Keratinocyte (primary cell): ENCODE measurements at regions not wholly inside any gene's neighbourhood (a gene's known extent, or its start where the extent isn't known, plus 50 kb on each side); places are given as distances from the start of the nearest gene placed in this dataset.

Experiments
- DNase-seq: peaks from one replicate; pipeline ENCODE4 v3.0.0-alpha.2; 2011; ENCODE audit warnings: low read depth, missing footprints, low spot score
- FAIRE-seq: peaks from 2 replicates; lab custom pipeline; 2011; peaks lifted over from hg19 to GRCh38; lab: Jason Lieb, UNC
- H2AFZ ChIP-seq: 2 replicates; pipeline ENCODE4 v1.6.0; 2012; ENCODE audit warnings: low read length, control low read depth, inconsistent platforms; ENCODE audit not compliant: control insufficient read depth
- H3K27ac ChIP-seq: 2 replicates; pipeline ENCODE4 v1.5.1; 2011; ENCODE audit warnings: low read length; ENCODE audit not compliant: control insufficient read depth, insufficient read depth
- H3K27me3 ChIP-seq: 3 replicates; pipeline ENCODE4 v1.6.0; 2011; ENCODE audit warnings: low read length; ENCODE audit not compliant: control insufficient read depth, insufficient read depth; ENCODE audit errors: extremely low read depth
- H3K36me3 ChIP-seq, 2 experiments: 2 replicates in 1 of 2; 3 replicates in 1 of 2; pipeline ENCODE4 v1.5.1; 2011; ENCODE audit warnings: low read length in 2 of 2, mild to moderate bottlenecking in 1 of 2; ENCODE audit not compliant: control insufficient read depth in 2 of 2, insufficient read depth in 2 of 2; ENCODE audit errors: extremely low read depth in 1 of 2
- H3K4me1 ChIP-seq: 3 replicates; pipeline ENCODE4 v1.5.1; 2011; ENCODE audit warnings: low read length; ENCODE audit not compliant: control insufficient read depth, insufficient read depth; ENCODE audit errors: extremely low read depth
- H3K4me2 ChIP-seq: 3 replicates; pipeline ENCODE4 v1.6.0; 2011; ENCODE audit warnings: low read depth, low read length; ENCODE audit not compliant: control insufficient read depth, insufficient read depth; ENCODE audit errors: extremely low read depth
- H3K4me3 ChIP-seq, 3 experiments: fragments of 200-600 bp in 1 of 3; sonication (generic) in 1 of 3; 2 replicates in 2 of 3; 3 replicates in 1 of 3; pipeline ENCODE4 v1.5.1; 2011 to 2016; ENCODE audit warnings: low read length in 3 of 3, mild to moderate bottlenecking in 3 of 3, control low read depth in 2 of 3, inconsistent platforms in 1 of 3, low read depth in 1 of 3, mixed read lengths in 1 of 3, mixed run types in 1 of 3, moderate library complexity in 1 of 3; ENCODE audit not compliant: control insufficient read depth in 2 of 3, insufficient read depth in 2 of 3; ENCODE audit errors: extremely low read depth in 1 of 3
- H3K79me2 ChIP-seq: 2 replicates; pipeline ENCODE4 v1.6.0; 2012; ENCODE audit warnings: low read length; ENCODE audit not compliant: control insufficient read depth, insufficient read depth
- H3K9ac ChIP-seq: 3 replicates; pipeline ENCODE4 v1.6.0; 2011; ENCODE audit warnings: low read length; ENCODE audit not compliant: control insufficient read depth, insufficient read depth; ENCODE audit errors: extremely low read depth
- H3K9me1 ChIP-seq: 3 replicates; pipeline ENCODE4 v1.6.0; 2011; ENCODE audit warnings: low read length; ENCODE audit not compliant: control insufficient read depth, insufficient read depth; ENCODE audit errors: extremely low read depth
- H3K9me3 ChIP-seq: 2 replicates; pipeline ENCODE4 v1.5.1; 2012; ENCODE audit warnings: low read depth, low read length; ENCODE audit not compliant: control insufficient read depth
- H4K20me1 ChIP-seq: 3 replicates; pipeline ENCODE4 v1.6.0; 2011; ENCODE audit warnings: low read length; ENCODE audit not compliant: control insufficient read depth, insufficient read depth; ENCODE audit errors: extremely low read depth
- EZH2 ChIP-seq: IDR thresholded peaks from one replicate; pipeline ENCODE4 v1.6.1; 2012; ENCODE audit warnings: inconsistent platforms, mild to moderate bottlenecking, low read length, moderate library complexity
- dilution Hi-C: fragments of 300-500 bp; cut with MboI; formaldehyde crosslinking; loops from one replicate; pipeline ENCODE4 v1.7.0; 2020; ENCODE audit warnings: low sequenced_read_pairs; ENCODE audit not compliant: extremely low pct_ligation_motif_present
- TF ChIP-seq, protein P1 (sequence below), 3 experiments: IDR thresholded peaks in 1 of 3; conservative IDR thresholded peaks in 1 of 3; optimal IDR thresholded peaks in 1 of 3; 2 replicates in 2 of 3; 3 replicates in 1 of 3; pipeline versions ENCODE3 to v1.5.1; 2011; ENCODE audit warnings: low read length in 3 of 3, mild to moderate bottlenecking in 3 of 3, moderate library complexity in 2 of 3, control low read depth in 1 of 3, inconsistent platforms in 1 of 3; ENCODE audit not compliant: insufficient read depth in 2 of 3; ENCODE audit errors: extremely low read depth in 1 of 3

DNA sequence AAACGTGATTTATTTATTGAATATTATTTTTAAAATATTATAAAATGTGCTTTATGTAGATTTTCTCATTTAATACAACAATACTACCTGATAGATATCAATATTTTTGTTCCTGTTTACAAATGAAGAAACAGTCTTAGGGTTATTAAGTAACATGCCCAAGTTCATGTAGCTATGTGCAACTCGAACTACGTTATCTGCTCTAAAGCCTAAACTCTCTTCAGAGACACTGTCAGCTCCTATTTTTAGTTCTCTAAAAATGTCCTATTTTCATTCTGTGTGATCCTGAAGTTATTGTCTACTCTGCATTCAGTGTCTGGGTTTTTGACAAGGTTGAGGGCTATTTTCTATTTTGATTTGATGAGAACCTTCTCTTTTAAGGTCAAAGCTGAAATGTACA, 550.1 kb upstream of the B3GALT2 start:
- DNase-seq: no peak
- FAIRE-seq: no peak
- no peaks in the 10 kb centered on the region for H3K27me3 ChIP-seq
- H3K36me3 ChIP-seq: no peaks in the 10 kb centered on the region
- H4K20me1 ChIP-seq: no peaks in the 10 kb centered on the region
- dilution Hi-C loops: no loop called here
- no peaks in the 10 kb centered on the region for H3K9me1 ChIP-seq
- H3K9ac ChIP-seq: no peak overlapping the region
- H3K4me1 ChIP-seq: no peaks in the 10 kb centered on the region
- H2AFZ ChIP-seq: no peak overlapping the region
- no peaks in the 10 kb centered on the region for H3K79me2 ChIP-seq
- H3K27ac ChIP-seq: no peak overlapping the region
- no peak overlapping the region for H3K4me2 ChIP-seq
- no peak overlapping the region for H3K4me3 ChIP-seq
- TF ChIP-seq EZH2: no peak
- TF ChIP-seq, protein P1, sequence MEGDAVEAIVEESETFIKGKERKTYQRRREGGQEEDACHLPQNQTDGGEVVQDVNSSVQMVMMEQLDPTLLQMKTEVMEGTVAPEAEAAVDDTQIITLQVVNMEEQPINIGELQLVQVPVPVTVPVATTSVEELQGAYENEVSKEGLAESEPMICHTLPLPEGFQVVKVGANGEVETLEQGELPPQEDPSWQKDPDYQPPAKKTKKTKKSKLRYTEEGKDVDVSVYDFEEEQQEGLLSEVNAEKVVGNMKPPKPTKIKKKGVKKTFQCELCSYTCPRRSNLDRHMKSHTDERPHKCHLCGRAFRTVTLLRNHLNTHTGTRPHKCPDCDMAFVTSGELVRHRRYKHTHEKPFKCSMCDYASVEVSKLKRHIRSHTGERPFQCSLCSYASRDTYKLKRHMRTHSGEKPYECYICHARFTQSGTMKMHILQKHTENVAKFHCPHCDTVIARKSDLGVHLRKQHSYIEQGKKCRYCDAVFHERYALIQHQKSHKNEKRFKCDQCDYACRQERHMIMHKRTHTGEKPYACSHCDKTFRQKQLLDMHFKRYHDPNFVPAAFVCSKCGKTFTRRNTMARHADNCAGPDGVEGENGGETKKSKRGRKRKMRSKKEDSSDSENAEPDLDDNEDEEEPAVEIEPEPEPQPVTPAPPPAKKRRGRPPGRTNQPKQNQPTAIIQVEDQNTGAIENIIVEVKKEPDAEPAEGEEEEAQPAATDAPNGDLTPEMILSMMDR (optimal IDR thresholded peaks at IDR 0.05 in 1 of 3, IDR thresholded peaks at IDR 0.05 in 1 of 3, conservative IDR thresholded peaks at IDR 0.05 in 1 of 3; ENCODE audit: extremely low read depth in 1 of 3, insufficient read depth in 2 of 3, low read length in 3 of 3): no peak
- no peaks in the 10 kb centered on the region for H3K9me3 ChIP-seq

DNA sequence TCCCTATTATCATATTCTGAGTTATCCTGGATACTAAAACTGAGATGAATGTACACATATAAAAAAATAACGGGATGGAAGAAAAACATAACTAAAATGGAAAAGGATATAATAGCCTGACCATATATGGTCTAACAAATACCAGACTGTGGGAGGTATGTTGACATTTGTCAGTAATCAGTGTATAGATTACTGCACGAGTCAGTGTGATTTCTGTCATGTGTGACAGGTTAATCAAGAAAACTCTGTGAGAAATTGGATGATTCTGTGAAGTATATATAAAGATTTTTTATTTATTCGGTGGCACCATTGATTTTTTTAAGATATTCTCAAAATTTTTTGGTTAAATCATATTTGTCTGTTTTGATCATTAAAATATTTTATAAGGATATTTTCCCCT, 547.3 kb upstream of the B3GALT2 start:
- Histone ChIP-seq H3K27me3 (no peaks in the 10 kb centered on the region), H3K4me2 (no peak overlapping the region), H3K79me2 (no peaks in the 10 kb centered on the region), H3K9ac (no peak overlapping the region), H3K27ac (no peak overlapping the region), H4K20me1 (no peaks in the 10 kb centered on the region), H3K9me3 (no peaks in the 10 kb centered on the region), H3K36me3 (no peaks in the 10 kb centered on the region), H3K9me1 (no peaks in the 10 kb centered on the region), H2AFZ (no peak overlapping the region), H3K4me3 (no peak overlapping the region), H3K4me1 (no peaks in the 10 kb centered on the region)
- FAIRE-seq (no peak), DNase-seq (no peak)
- dilution Hi-C loops: no loop called here
- no peak for TF ChIP-seq EZH2
- TF ChIP-seq, protein P1 (optimal IDR thresholded peaks at IDR 0.05 in 1 of 3, IDR thresholded peaks at IDR 0.05 in 1 of 3, conservative IDR thresholded peaks at IDR 0.05 in 1 of 3; ENCODE audit: extremely low read depth in 1 of 3, insufficient read depth in 2 of 3, low read length in 3 of 3): no peak
